Activated T-cell treated with anti-CD3 and anti-CD28 coated beads, Interleukin-2, amount 50 U/mL, for 4 hours (primary cell): ENCODE measurements at regions not wholly inside any gene's neighbourhood (a gene's known extent, or its start where the extent isn't known, plus 50 kb on each side); places are given as distances from the start of the nearest gene placed in this dataset.

Source experiments
- ATAC-seq, 2 donors: fragments of 200-7000 bp; cut with Tn5 transposase; one replicate each; pipeline ENCODE4 v1.10.0; 2021
- DNase-seq: peaks from one replicate; pipeline ENCODE4 v3.0.0-alpha.2; 2020
- H3K27me3 Mint-ChIP-seq: one replicate; pipeline ENCODE4 v1.8.0; 2021; ENCODE audit warnings: low read depth, mixed read lengths
- H3K36me3 Mint-ChIP-seq: one replicate; pipeline ENCODE4 v1.8.0; 2022; ENCODE audit warnings: mixed read lengths; ENCODE audit not compliant: insufficient read depth
- H3K4me1 Mint-ChIP-seq: one replicate; pipeline ENCODE4 v1.8.0; 2021; ENCODE audit warnings: low read depth, mixed read lengths
- H3K4me3 Mint-ChIP-seq: one replicate; pipeline ENCODE4 v1.8.0; 2021; ENCODE audit warnings: mild to moderate bottlenecking, moderate library complexity, mixed read lengths
- H3K9me3 Mint-ChIP-seq: one replicate; pipeline ENCODE4 v1.8.0; 2021; ENCODE audit warnings: mixed read lengths

GRCh38 chr4:189035091-189035490, 895.9 kb downstream of the TRIML1 start:
- Mint-ChIP-seq H3K9me3 (peaks cover 2% of the 10 kb centered on the region), H3K27me3 (no peaks in the 10 kb centered on the region), H3K4me3 (no peak overlapping the region), H3K4me1 (no peaks in the 10 kb centered on the region), H3K36me3 (no peaks in the 10 kb centered on the region)
- ATAC-seq (no peak), DNase-seq (no peak)

- no peaks in the 10 kb centered on the region for H3K4me1 Mint-ChIP-seq
- no peaks in the 10 kb centered on the region for H3K27me3 Mint-ChIP-seq
- ATAC-seq (no peak), DNase-seq (no peak)
- no peaks in the 10 kb centered on the region for H3K36me3 Mint-ChIP-seq
- no peak overlapping the region for H3K4me3 Mint-ChIP-seq
- H3K9me3 Mint-ChIP-seq, result peaks cover 3% of the 10 kb centered on the region
Measured at GRCh38 chr4:189035654-189036053, 896.4 kb downstream of the TRIML1 start.

- no peak for DNase-seq
- no peak for ATAC-seq
- H3K9me3 Mint-ChIP-seq, result peaks cover 7% of the 10 kb centered on the region
- H3K4me3 Mint-ChIP-seq, result no peak overlapping the region
- no peaks in the 10 kb centered on the region for H3K4me1 Mint-ChIP-seq
- H3K27me3 Mint-ChIP-seq, result no peaks in the 10 kb centered on the region
- no peaks in the 10 kb centered on the region for H3K36me3 Mint-ChIP-seq
Measured at GRCh38 chr4:189036906-189037305, 897.7 kb downstream of the TRIML1 start.

GRCh38 chr4:189046642-189047041, 894.0 kb upstream of the FRG1 start:
- DNase-seq, result no peak
- H3K36me3 Mint-ChIP-seq, result no peaks in the 10 kb centered on the region
- H3K27me3 Mint-ChIP-seq, result no peaks in the 10 kb centered on the region
- H3K4me1 Mint-ChIP-seq, result no peaks in the 10 kb centered on the region
- peaks cover 9% of the 10 kb centered on the region for H3K9me3 Mint-ChIP-seq
- no peak overlapping the region for H3K4me3 Mint-ChIP-seq
- ATAC-seq, result no peak

- Mint-ChIP-seq H3K36me3 (no peaks in the 10 kb centered on the region), H3K9me3 (peaks cover 6% of the 10 kb centered on the region), H3K27me3 (no peaks in the 10 kb centered on the region), H3K4me1 (no peaks in the 10 kb centered on the region), H3K4me3 (no peak overlapping the region)
- ATAC-seq (no peak), DNase-seq (no peak)
Measured at GRCh38 chr4:189048119-189048518, 892.6 kb upstream of the FRG1 start.

- Mint-ChIP-seq H3K4me1 (no peaks in the 10 kb centered on the region), H3K9me3 (peaks cover 3% of the 10 kb centered on the region), H3K4me3 (no peak overlapping the region), H3K36me3 (no peaks in the 10 kb centered on the region), H3K27me3 (no peaks in the 10 kb centered on the region)
- ATAC-seq, result no peak
- DNase-seq, result no peak
Measured at GRCh38 chr4:189049682-189050081, 891.0 kb upstream of the FRG1 start.

- H3K4me3 Mint-ChIP-seq, result no peak overlapping the region
- DNase-seq (no peak), ATAC-seq (no peak)
- H3K36me3 Mint-ChIP-seq, result no peaks in the 10 kb centered on the region
- peaks cover 5% of the 10 kb centered on the region for H3K9me3 Mint-ChIP-seq
- H3K4me1 Mint-ChIP-seq, result no peaks in the 10 kb centered on the region
- no peaks in the 10 kb centered on the region for H3K27me3 Mint-ChIP-seq
Measured at GRCh38 chr4:189050643-189051042, 890.0 kb upstream of the FRG1 start.

GRCh38 chr4:189053621-189054020, 887.1 kb upstream of the FRG1 start:
- Mint-ChIP-seq H3K4me1 (no peaks in the 10 kb centered on the region), H3K4me3 (no peak overlapping the region), H3K27me3 (no peaks in the 10 kb centered on the region), H3K9me3 (peaks cover 8% of the 10 kb centered on the region), H3K36me3 (no peaks in the 10 kb centered on the region)
- no peak for ATAC-seq
- DNase-seq, result no peak

GRCh38 chr4:189060104-189060503, 880.6 kb upstream of the FRG1 start:
- no peaks in the 10 kb centered on the region for H3K27me3 Mint-ChIP-seq
- ATAC-seq (no peak), DNase-seq (no peak)
- peaks cover 32% of the 10 kb centered on the region for H3K9me3 Mint-ChIP-seq
- no peaks in the 10 kb centered on the region for H3K4me1 Mint-ChIP-seq
- no peaks in the 10 kb centered on the region for H3K36me3 Mint-ChIP-seq
- H3K4me3 Mint-ChIP-seq, result no peak overlapping the region

- H3K4me1 Mint-ChIP-seq, result no peaks in the 10 kb centered on the region
- DNase-seq (no peak), ATAC-seq (no peak)
- peaks cover 35% of the 10 kb centered on the region for H3K9me3 Mint-ChIP-seq
- H3K4me3 Mint-ChIP-seq, result no peak overlapping the region
- no peaks in the 10 kb centered on the region for H3K36me3 Mint-ChIP-seq
- no peaks in the 10 kb centered on the region for H3K27me3 Mint-ChIP-seq
Measured at GRCh38 chr4:189062047-189062820, 878.4 kb upstream of the FRG1 start.

- no peak for ATAC-seq
Measured at GRCh38 chr4:189069772-189070171, 870.9 kb upstream of the FRG1 start.

GRCh38 chr4:189071241-189071640, 869.4 kb upstream of the FRG1 start:
- no peak for ATAC-seq
- Mint-ChIP-seq H3K9me3 (peaks cover 10% of the 10 kb centered on the region), H3K27me3 (no peaks in the 10 kb centered on the region), H3K4me3 (no peak overlapping the region), H3K4me1 (no peaks in the 10 kb centered on the region), H3K36me3 (no peaks in the 10 kb centered on the region)
- DNase-seq, result no peak

More at GRCh38 chr4:189069772-189070171, 870.9 kb upstream of the FRG1 start:
- Mint-ChIP-seq H3K27me3 (no peaks in the 10 kb centered on the region), H3K4me3 (no peak overlapping the region), H3K4me1 (no peaks in the 10 kb centered on the region), H3K36me3 (no peaks in the 10 kb centered on the region), H3K9me3 (peaks cover 10% of the 10 kb centered on the region)
- no peak for DNase-seq

GRCh38 chr4:189073739-189074138, 866.9 kb upstream of the FRG1 start:
- ATAC-seq, result no peak
- Mint-ChIP-seq H3K9me3 (peaks cover 5% of the 10 kb centered on the region), H3K27me3 (no peaks in the 10 kb centered on the region), H3K4me3 (no peak overlapping the region), H3K36me3 (no peaks in the 10 kb centered on the region), H3K4me1 (no peaks in the 10 kb centered on the region)
- DNase-seq, result no peak

GRCh38 chr4:189081826-189082225, 858.8 kb upstream of the FRG1 start:
- Mint-ChIP-seq H3K27me3 (no peaks in the 10 kb centered on the region), H3K4me1 (no peaks in the 10 kb centered on the region), H3K36me3 (no peaks in the 10 kb centered on the region), H3K4me3 (no peak overlapping the region), H3K9me3 (peaks cover 18% of the 10 kb centered on the region)
- no peak for ATAC-seq
- DNase-seq, result no peak

- no peak for ATAC-seq
- no peak for DNase-seq
- H3K4me1 Mint-ChIP-seq, result no peaks in the 10 kb centered on the region
- peaks cover 13% of the 10 kb centered on the region for H3K9me3 Mint-ChIP-seq
- no peaks in the 10 kb centered on the region for H3K27me3 Mint-ChIP-seq
- H3K4me3 Mint-ChIP-seq, result no peak overlapping the region
- no peaks in the 10 kb centered on the region for H3K36me3 Mint-ChIP-seq
Measured at GRCh38 chr4:189083769-189084168, 856.9 kb upstream of the FRG1 start.
